MG63 (cell line): ENCODE measurements at regions not wholly inside any gene's neighbourhood (a gene's known extent, or its start where the extent isn't known, plus 50 kb on each side); places are given as distances from the start of the nearest gene placed in this dataset.
"Not testable (repeated sequence)": the region's sequence is repeated elsewhere in the genome, so short reads cannot be mapped to it uniquely, and the experiment has no call there.

Source experiments
- DNase-seq: peaks from one replicate; pipeline ENCODE4 v3.0.0-alpha.2; 2020
- H3K27me3 ChIP-seq: fragments of 250-450 bp; sonication (Bioruptor Pico); 2 replicates; pipeline ENCODE4 v1.5.1; 2020; ENCODE audit warnings: mild to moderate bottlenecking, moderate library complexity
- H3K36me3 ChIP-seq: fragments of 250-450 bp; sonication (Bioruptor Pico); 2 replicates; pipeline ENCODE4 v1.5.1; 2020; ENCODE audit warnings: mild to moderate bottlenecking, moderate library complexity
- H3K4me3 ChIP-seq: fragments of 250-450 bp; sonication (Bioruptor Pico); 2 replicates; pipeline ENCODE4 v1.5.1; 2020; ENCODE audit warnings: mild to moderate bottlenecking, moderate library complexity
- H3K9me3 ChIP-seq: fragments of 250-450 bp; sonication (Bioruptor Pico); 2 replicates; pipeline ENCODE4 v1.5.1; 2020; ENCODE audit warnings: mild to moderate bottlenecking, moderate library complexity

- Histone ChIP-seq H3K4me3 (no peak overlapping the region), H3K9me3 (no peaks in the 10 kb centered on the region), H3K27me3 (no peaks in the 10 kb centered on the region), H3K36me3 (no peaks in the 10 kb centered on the region)
- no peak for DNase-seq
Measured at GRCh38 chr1:74908797-74909196, 175.8 kb downstream of the TYW3 start.

DNA sequence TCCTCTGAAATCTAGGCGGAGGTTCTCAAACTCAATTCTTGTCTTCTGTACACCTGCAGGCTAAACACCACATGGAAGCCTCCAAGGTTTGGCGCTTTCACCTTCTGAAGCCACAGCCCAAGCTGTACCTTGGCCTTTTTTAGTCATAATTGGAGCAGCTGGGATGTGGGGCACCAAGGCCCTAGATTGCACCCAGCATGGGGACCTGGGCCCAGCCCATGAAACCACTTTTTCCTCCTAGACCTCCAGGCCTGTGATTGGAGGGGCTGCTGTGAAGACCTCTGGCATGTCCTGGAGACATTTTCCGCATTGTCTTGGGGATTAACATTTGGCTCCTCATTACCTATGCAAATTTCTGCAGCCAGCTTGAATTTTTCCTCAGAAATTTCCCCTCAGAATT is 181.0 kb downstream of the TYW3 start:
- Histone ChIP-seq H3K9me3 (no peaks in the 10 kb centered on the region), H3K27me3 (no peaks in the 10 kb centered on the region), H3K36me3 (no peaks in the 10 kb centered on the region), H3K4me3 (no peak overlapping the region)
- DNase-seq = no peak

DNA sequence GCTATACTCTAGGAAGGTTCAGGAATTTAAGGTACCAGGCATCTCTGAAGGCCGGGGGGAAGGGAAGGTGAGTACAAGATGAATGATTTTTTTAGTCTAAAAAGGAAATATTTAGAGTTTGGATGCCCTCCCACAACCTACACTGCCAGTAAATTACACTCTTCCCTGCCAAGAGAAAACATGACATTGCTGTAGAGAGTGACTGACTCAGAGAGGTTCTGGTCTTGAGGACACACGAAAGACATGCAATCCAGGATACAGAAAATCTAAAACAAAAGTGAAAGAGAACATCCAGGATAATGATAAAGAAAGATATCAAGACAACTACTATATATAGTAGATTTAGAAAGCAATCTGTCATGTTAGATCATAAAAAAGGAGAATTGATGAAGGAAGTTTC is 200.5 kb downstream of the TYW3 start:
- H3K27me3 ChIP-seq = no peaks in the 10 kb centered on the region
- no peaks in the 10 kb centered on the region for H3K36me3 ChIP-seq
- peak; percentile 1 for DNase-seq
- no peak overlapping the region for H3K4me3 ChIP-seq
- no peaks in the 10 kb centered on the region for H3K9me3 ChIP-seq

GRCh38 chr1:74935446-74935845 is 198.7 kb upstream of the LHX8 start:
- Histone ChIP-seq H3K36me3 (no peaks in the 10 kb centered on the region), H3K27me3 (no peaks in the 10 kb centered on the region), H3K9me3 (no peaks in the 10 kb centered on the region), H3K4me3 (no peak overlapping the region)
- DNase-seq = no peak

- peak; percentile 52 for DNase-seq
- H3K4me3 ChIP-seq = no peak overlapping the region
- H3K36me3 ChIP-seq = no peaks in the 10 kb centered on the region
- H3K27me3 ChIP-seq = no peaks in the 10 kb centered on the region
- no peaks in the 10 kb centered on the region for H3K9me3 ChIP-seq
Measured at GRCh38 chr1:74937176-74937575, 197.0 kb upstream of the LHX8 start.

DNA sequence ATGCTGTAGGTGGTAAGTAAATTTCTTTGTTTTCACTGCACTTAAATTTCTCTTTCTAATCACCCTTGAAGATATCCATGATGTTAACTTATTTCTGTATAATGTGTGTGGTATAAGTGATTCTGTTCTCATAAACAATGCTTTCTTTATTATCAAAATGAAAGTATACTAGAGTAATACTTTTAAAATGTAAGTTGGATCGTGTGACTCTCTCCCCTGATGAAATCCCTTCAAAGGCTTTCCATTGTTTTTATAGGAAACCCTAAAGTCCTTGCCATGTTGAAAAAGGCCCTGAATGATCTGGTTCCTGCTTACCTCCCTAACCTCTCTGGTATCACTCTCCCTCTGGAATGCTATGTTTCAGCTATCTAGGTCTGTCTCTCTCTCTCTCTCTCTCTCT is 191.1 kb upstream of the LHX8 start:
- no peak for DNase-seq
- H3K36me3 ChIP-seq = no peaks in the 10 kb centered on the region

GRCh38 chr1:74946388-74946787 is 187.8 kb upstream of the LHX8 start:
- Histone ChIP-seq H3K36me3 (no peaks in the 10 kb centered on the region), H3K4me3 (no peak overlapping the region), H3K27me3 (no peaks in the 10 kb centered on the region), H3K9me3 (no peaks in the 10 kb centered on the region)
- no peak for DNase-seq

More for the DNA sequence above, 191.1 kb upstream of the LHX8 start:
- no peaks in the 10 kb centered on the region for H3K9me3 ChIP-seq
- H3K27me3 ChIP-seq = no peaks in the 10 kb centered on the region
- no peak overlapping the region for H3K4me3 ChIP-seq

GRCh38 chr1:74949348-74949747 is 184.8 kb upstream of the LHX8 start:
- DNase-seq, H3K9me3 ChIP-seq, H3K4me3 ChIP-seq, H3K27me3 ChIP-seq, H3K36me3 ChIP-seq: not testable (repeated sequence)

DNA sequence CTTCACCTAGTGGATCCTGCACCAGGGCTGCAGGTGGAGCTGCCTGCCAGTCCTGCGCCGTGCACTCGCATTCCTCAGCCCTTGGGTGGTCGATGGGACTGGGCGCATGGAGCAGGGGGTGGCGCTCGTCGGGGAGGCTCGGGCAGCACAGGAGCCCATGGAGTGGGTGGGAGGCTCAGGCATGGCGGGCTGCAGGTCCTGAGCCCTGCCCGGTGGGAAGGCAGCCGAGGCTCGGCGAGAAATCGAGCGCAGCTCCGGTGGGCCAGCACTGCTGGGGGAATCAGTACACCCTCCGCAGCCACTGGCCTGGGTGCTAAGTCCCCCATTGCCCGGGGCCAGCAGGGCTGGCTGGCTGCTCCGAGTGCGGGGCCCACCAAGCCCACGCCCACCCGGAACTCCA is 182.2 kb upstream of the LHX8 start:
- H3K9me3 ChIP-seq, DNase-seq, H3K27me3 ChIP-seq, H3K36me3 ChIP-seq, H3K4me3 ChIP-seq: not testable (repeated sequence)

GRCh38 chr1:74952786-74953185 is 181.4 kb upstream of the LHX8 start:
- no peaks in the 10 kb centered on the region for H3K36me3 ChIP-seq
- no peak overlapping the region for H3K4me3 ChIP-seq
- H3K27me3 ChIP-seq = no peaks in the 10 kb centered on the region
- DNase-seq = no peak
- H3K9me3 ChIP-seq = no peaks in the 10 kb centered on the region

DNA sequence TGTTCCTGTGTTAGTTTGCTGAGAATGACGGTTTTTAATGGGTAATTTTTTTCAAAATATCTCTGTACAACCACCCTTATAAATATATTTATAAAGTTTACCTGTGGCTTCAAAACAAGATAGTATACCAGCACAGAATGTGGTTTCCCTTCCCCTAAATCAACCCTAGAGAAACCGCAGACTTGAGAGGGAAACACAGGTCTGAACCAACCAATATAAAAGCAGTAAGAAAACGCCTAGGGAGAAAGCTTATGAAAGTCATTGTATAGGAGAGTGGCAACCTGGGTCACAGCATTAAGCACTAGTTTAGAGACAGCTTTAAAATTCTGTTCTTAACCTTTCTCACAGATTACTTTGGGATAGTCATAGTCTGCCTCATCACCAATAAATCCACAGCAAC is 180.6 kb upstream of the LHX8 start:
- no peaks in the 10 kb centered on the region for H3K9me3 ChIP-seq
- H3K27me3 ChIP-seq = no peaks in the 10 kb centered on the region
- no peaks in the 10 kb centered on the region for H3K36me3 ChIP-seq
- DNase-seq = no peak
- H3K4me3 ChIP-seq = no peak overlapping the region

DNA sequence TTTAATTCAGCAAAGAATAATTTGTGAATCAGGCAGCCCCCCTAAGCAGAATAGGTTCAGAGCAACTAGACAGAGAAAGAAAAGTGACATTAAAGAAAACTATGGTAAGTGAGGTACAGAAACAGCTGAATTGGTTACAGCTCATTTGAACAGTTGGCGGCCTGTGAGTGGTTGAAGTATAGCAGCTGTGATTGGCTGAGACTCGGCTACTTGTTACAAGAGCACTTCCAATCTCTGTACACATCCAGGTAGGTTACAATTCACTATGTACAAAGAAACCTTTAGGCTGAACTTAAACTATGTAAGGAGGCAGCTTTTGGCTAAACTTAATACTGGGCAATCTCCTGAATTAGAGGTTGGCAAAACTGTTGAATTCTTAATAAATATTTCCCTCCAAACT is 171.1 kb upstream of the LHX8 start:
- no peak for DNase-seq
- Histone ChIP-seq H3K27me3 (no peaks in the 10 kb centered on the region), H3K36me3 (no peaks in the 10 kb centered on the region)

DNA sequence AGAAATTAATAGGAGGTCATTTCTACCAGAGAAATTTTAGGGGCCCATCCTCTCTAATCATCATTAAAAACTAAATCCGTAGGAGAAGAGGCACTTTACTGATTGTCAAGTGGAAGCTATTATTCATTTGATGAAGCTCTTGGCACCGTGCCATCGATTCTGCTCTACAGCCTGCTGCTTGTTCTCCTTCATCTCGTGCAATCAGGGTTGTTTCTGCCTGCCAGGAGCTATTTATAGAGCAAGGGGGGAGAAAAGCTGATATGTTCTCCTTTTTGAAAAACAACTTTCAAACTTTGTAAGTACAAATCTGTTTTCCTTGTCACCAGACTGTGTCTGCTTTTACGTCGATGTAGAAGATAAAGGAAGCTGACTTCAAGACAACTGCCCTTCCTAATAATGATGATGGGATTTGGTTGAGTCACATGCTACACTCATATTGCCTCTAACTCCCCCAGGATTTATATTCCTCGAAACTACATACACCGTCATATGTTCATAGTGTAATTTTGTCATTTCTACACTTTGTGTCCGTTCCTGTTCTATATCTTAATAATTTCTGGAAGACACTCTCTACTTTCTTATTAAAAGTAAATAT is 169.6 kb upstream of the LHX8 start:
- Histone ChIP-seq H3K36me3 (no peaks in the 10 kb centered on the region), H3K4me3 (no peak overlapping the region), H3K9me3 (no peaks in the 10 kb centered on the region), H3K27me3 (no peaks in the 10 kb centered on the region)
- DNase-seq = peak; percentile 3

More for the DNA sequence above, 171.1 kb upstream of the LHX8 start:
- Histone ChIP-seq H3K4me3 (no peak overlapping the region), H3K9me3 (no peaks in the 10 kb centered on the region)

GRCh38 chr1:74969566-74970135 is 164.5 kb upstream of the LHX8 start:
- no peaks in the 10 kb centered on the region for H3K36me3 ChIP-seq
- DNase-seq = no peak

GRCh38 chr1:74971982-74972381 is 162.2 kb upstream of the LHX8 start:
- Histone ChIP-seq H3K4me3 (no peak overlapping the region), H3K36me3 (no peaks in the 10 kb centered on the region), H3K9me3 (no peaks in the 10 kb centered on the region), H3K27me3 (no peaks in the 10 kb centered on the region)
- DNase-seq = no peak

More at GRCh38 chr1:74969566-74970135, 164.5 kb upstream of the LHX8 start:
- Histone ChIP-seq H3K9me3 (no peaks in the 10 kb centered on the region), H3K27me3 (no peaks in the 10 kb centered on the region), H3K4me3 (no peak overlapping the region)

- no peak overlapping the region for H3K4me3 ChIP-seq
- H3K9me3 ChIP-seq = no peaks in the 10 kb centered on the region
- DNase-seq = no peak
Measured at GRCh38 chr1:74976491-74976890, 157.7 kb upstream of the LHX8 start.

DNA sequence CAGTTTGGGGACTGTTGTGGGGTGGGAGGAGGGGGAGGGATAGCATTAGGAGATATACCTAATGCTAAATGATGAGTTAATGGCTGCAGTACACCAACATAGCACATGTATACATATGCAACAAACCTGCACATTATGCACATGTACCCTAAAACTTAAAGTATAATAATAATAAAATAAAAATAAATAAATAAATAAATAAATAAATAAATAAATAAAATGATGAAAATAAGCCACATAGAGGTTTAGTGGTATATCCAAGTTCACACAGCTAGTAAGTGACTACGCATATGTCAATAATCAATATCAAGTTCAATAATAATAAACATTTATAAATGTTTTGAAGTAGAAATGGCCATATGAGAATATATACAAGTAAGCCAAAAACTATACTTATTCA is 141.7 kb upstream of the LHX8 start:
- DNase-seq, H3K36me3 ChIP-seq, H3K4me3 ChIP-seq, H3K9me3 ChIP-seq, H3K27me3 ChIP-seq: not testable (repeated sequence)

More at GRCh38 chr1:74976491-74976890, 157.7 kb upstream of the LHX8 start:
- H3K27me3 ChIP-seq = no peaks in the 10 kb centered on the region
- H3K36me3 ChIP-seq = no peaks in the 10 kb centered on the region

DNA sequence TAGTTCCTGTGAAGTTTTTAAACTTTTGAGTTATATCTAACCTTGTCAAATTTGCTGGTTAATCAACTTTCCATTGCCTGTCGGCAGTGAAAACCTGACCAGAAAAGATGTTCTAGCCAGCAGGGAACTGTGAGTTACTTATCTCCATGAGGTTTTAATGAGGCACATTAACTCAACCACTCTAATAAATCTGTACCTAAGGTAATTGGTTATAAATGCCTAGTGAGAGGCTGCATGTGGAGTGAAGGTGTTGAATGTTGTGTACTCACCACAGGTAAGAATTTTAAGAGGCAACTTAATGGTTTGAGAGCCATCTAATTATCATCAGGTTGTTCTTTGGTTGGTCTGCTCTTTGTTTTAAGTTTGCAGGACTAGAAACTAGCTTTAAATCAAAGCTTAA is 138.4 kb upstream of the LHX8 start:
- Histone ChIP-seq H3K27me3 (no peaks in the 10 kb centered on the region), H3K4me3 (no peak overlapping the region), H3K36me3 (no peaks in the 10 kb centered on the region), H3K9me3 (no peaks in the 10 kb centered on the region)
- DNase-seq = no peak
